GM23338 (cell line): ENCODE measurements at regions not wholly inside any gene's neighbourhood (a gene's known extent, or its start where the extent isn't known, plus 50 kb on each side); places are given as distances from the start of the nearest gene placed in this dataset.

Experiments
- ATAC-seq: fragments of 200-7000 bp; cut with Tn5 transposase; 3 replicates; pipeline ENCODE4 v1.9.1; 2020
- DNase-seq: peaks from one replicate; pipeline ENCODE4 v3.0.0-alpha.2; 2015; ENCODE audit warnings: low spot score
- H2AFZ ChIP-seq: fragments of 200-600 bp; sonication (generic); 2 replicates; pipeline ENCODE4 v1.8.0; 2016; ENCODE audit warnings: antibody characterized with exemption, mild to moderate bottlenecking, moderate library complexity
- H3F3A ChIP-seq: fragments of 200-600 bp; sonication (generic); replicated peaks from 2 replicates; pipeline ENCODE4 v1.8.0; 2017; ENCODE audit warnings: antibody characterized with exemption, mixed run types, low read depth
- H3K27ac ChIP-seq: fragments of 200-600 bp; sonication (generic); 2 replicates; pipeline ENCODE4 v1.6.1; 2016; ENCODE audit warnings: low read depth
- H3K27me3 ChIP-seq: fragments of 200-600 bp; sonication (generic); 2 replicates; pipeline ENCODE4 v1.8.0; 2016; ENCODE audit warnings: mild to moderate bottlenecking, mixed run types, moderate library complexity; ENCODE audit not compliant: insufficient read depth
- H3K36me3 ChIP-seq: fragments of 200-600 bp; sonication (generic); 2 replicates; pipeline ENCODE4 v1.8.0; 2016; ENCODE audit warnings: mild to moderate bottlenecking; ENCODE audit not compliant: insufficient read depth
- H3K4me1 ChIP-seq: fragments of 200-600 bp; sonication (generic); 2 replicates; pipeline ENCODE4 v1.8.0; 2016; ENCODE audit warnings: mild to moderate bottlenecking, moderate library complexity; ENCODE audit not compliant: insufficient read depth
- H3K4me2 ChIP-seq: fragments of 200-600 bp; sonication (generic); 2 replicates; pipeline ENCODE4 v1.7.1; 2017; ENCODE audit warnings: mixed run types
- H3K4me3 ChIP-seq: fragments of 200-600 bp; sonication (generic); 2 replicates; pipeline ENCODE4 v1.6.1; 2016; ENCODE audit warnings: mixed run types
- H3K79me2 ChIP-seq: fragments of 200-600 bp; sonication (generic); replicated peaks from 2 replicates; pipeline ENCODE4 v1.8.0; 2017; ENCODE audit warnings: mild to moderate bottlenecking; ENCODE audit not compliant: insufficient read depth
- H3K9me2 ChIP-seq: fragments of 200-600 bp; sonication (generic); 2 replicates; pipeline ENCODE4 v1.8.0; 2017; ENCODE audit not compliant: insufficient read depth
- H4K20me1 ChIP-seq: fragments of 200-600 bp; sonication (generic); replicated peaks from 2 replicates; pipeline ENCODE4 v1.8.0; 2017; ENCODE audit warnings: mild to moderate bottlenecking; ENCODE audit not compliant: insufficient read depth
- H3K27ac Mint-ChIP-seq: 2 replicates; pipeline ENCODE4 v1.8.0; 2020; ENCODE audit warnings: inconsistent platforms, mild to moderate bottlenecking, moderate library complexity, mixed read lengths
- H3K27me3 Mint-ChIP-seq: 3 replicates; pipeline ENCODE4 v1.8.0; 2022; ENCODE audit warnings: low read depth, mild to moderate bottlenecking, moderate library complexity, mixed read lengths, inconsistent platforms; ENCODE audit not compliant: insufficient read depth, poor library complexity
- H3K36me3 Mint-ChIP-seq: 3 replicates; pipeline ENCODE4 v1.8.0; 2021; ENCODE audit warnings: low read depth, mild to moderate bottlenecking, inconsistent platforms, moderate library complexity, mixed read lengths
- H3K4me1 Mint-ChIP-seq: 3 replicates; pipeline ENCODE4 v1.8.0; 2020; ENCODE audit warnings: mild to moderate bottlenecking, inconsistent platforms, mixed read lengths
- H3K4me3 Mint-ChIP-seq: 3 replicates; pipeline ENCODE4 v1.8.0; 2021; ENCODE audit warnings: moderate library complexity, mild to moderate bottlenecking, inconsistent platforms, mixed read lengths
- H3K9me3 Mint-ChIP-seq: 3 replicates; pipeline ENCODE4 v1.8.0; 2020; ENCODE audit warnings: moderate library complexity, mild to moderate bottlenecking, inconsistent platforms, mixed read lengths
- CREB1 ChIP-seq: fragments of 250-450 bp; sonication (Bioruptor Pico); IDR thresholded peaks from 2 replicates; pipeline ENCODE4 v1.5.0; 2020; ENCODE audit warnings: low read depth, mild to moderate bottlenecking, moderate library complexity
- JUNB ChIP-seq: IDR thresholded peaks from one replicate; pipeline ENCODE4 v1.6.1; 2016; ENCODE audit warnings: antibody characterized with exemption; ENCODE audit not compliant: unreplicated experiment
- NANOG ChIP-seq: IDR thresholded peaks from 2 replicates; pipeline ENCODE4 v1.6.1; 2016; ENCODE audit warnings: antibody characterized with exemption, borderline replicate concordance
- STAT1 ChIP-seq: IDR thresholded peaks from one replicate; pipeline ENCODE4 v1.6.1; 2016; ENCODE audit warnings: antibody characterized with exemption; ENCODE audit not compliant: unreplicated experiment
- ZNF114 ChIP-seq: fragments of 250-450 bp; sonication (Bioruptor Pico); IDR thresholded peaks from 2 replicates; pipeline ENCODE4 v1.5.0; 2020; ENCODE audit warnings: mild to moderate bottlenecking, moderate library complexity
- TF ChIP-seq, protein P1 (sequence below): fragments of 250-450 bp; sonication (Bioruptor Pico); IDR thresholded peaks from 2 replicates; pipeline ENCODE4 v1.5.0; 2020; ENCODE audit warnings: mild to moderate bottlenecking, moderate library complexity
- TF ChIP-seq, protein P2 (sequence below), 2 experiments: fragments of 200-600 bp in 1 of 2; sonication (generic) in 1 of 2; conservative IDR thresholded peaks; 2 replicates each; pipeline versions ENCODE4 v1.5.1 to v1.6.1; 2016 to 2017; ENCODE audit warnings: antibody characterized with exemption in 2 of 2, low read depth in 2 of 2, mild to moderate bottlenecking in 2 of 2, moderate library complexity in 1 of 2

GRCh38 chr9:102085548-102085947, 347.1 kb upstream of the GRIN3A start:
- ATAC-seq: no peak
- no peak overlapping the region for H2AFZ ChIP-seq
- H3K27me3 ChIP-seq: no peaks in the 10 kb centered on the region
- H3K4me3 Mint-ChIP-seq: no peak overlapping the region
- no peaks in the 10 kb centered on the region for H4K20me1 ChIP-seq
- H3K4me3 ChIP-seq: no peak overlapping the region
- H3K27ac Mint-ChIP-seq: no peak overlapping the region
- peaks cover 91% of the 10 kb centered on the region for H3K9me3 Mint-ChIP-seq
- H3K36me3 Mint-ChIP-seq: peaks cover 8% of the 10 kb centered on the region; the same call in 1 of the 3 replicates
- no peaks in the 10 kb centered on the region for H3K4me1 Mint-ChIP-seq
- TF ChIP-seq, protein P1, sequence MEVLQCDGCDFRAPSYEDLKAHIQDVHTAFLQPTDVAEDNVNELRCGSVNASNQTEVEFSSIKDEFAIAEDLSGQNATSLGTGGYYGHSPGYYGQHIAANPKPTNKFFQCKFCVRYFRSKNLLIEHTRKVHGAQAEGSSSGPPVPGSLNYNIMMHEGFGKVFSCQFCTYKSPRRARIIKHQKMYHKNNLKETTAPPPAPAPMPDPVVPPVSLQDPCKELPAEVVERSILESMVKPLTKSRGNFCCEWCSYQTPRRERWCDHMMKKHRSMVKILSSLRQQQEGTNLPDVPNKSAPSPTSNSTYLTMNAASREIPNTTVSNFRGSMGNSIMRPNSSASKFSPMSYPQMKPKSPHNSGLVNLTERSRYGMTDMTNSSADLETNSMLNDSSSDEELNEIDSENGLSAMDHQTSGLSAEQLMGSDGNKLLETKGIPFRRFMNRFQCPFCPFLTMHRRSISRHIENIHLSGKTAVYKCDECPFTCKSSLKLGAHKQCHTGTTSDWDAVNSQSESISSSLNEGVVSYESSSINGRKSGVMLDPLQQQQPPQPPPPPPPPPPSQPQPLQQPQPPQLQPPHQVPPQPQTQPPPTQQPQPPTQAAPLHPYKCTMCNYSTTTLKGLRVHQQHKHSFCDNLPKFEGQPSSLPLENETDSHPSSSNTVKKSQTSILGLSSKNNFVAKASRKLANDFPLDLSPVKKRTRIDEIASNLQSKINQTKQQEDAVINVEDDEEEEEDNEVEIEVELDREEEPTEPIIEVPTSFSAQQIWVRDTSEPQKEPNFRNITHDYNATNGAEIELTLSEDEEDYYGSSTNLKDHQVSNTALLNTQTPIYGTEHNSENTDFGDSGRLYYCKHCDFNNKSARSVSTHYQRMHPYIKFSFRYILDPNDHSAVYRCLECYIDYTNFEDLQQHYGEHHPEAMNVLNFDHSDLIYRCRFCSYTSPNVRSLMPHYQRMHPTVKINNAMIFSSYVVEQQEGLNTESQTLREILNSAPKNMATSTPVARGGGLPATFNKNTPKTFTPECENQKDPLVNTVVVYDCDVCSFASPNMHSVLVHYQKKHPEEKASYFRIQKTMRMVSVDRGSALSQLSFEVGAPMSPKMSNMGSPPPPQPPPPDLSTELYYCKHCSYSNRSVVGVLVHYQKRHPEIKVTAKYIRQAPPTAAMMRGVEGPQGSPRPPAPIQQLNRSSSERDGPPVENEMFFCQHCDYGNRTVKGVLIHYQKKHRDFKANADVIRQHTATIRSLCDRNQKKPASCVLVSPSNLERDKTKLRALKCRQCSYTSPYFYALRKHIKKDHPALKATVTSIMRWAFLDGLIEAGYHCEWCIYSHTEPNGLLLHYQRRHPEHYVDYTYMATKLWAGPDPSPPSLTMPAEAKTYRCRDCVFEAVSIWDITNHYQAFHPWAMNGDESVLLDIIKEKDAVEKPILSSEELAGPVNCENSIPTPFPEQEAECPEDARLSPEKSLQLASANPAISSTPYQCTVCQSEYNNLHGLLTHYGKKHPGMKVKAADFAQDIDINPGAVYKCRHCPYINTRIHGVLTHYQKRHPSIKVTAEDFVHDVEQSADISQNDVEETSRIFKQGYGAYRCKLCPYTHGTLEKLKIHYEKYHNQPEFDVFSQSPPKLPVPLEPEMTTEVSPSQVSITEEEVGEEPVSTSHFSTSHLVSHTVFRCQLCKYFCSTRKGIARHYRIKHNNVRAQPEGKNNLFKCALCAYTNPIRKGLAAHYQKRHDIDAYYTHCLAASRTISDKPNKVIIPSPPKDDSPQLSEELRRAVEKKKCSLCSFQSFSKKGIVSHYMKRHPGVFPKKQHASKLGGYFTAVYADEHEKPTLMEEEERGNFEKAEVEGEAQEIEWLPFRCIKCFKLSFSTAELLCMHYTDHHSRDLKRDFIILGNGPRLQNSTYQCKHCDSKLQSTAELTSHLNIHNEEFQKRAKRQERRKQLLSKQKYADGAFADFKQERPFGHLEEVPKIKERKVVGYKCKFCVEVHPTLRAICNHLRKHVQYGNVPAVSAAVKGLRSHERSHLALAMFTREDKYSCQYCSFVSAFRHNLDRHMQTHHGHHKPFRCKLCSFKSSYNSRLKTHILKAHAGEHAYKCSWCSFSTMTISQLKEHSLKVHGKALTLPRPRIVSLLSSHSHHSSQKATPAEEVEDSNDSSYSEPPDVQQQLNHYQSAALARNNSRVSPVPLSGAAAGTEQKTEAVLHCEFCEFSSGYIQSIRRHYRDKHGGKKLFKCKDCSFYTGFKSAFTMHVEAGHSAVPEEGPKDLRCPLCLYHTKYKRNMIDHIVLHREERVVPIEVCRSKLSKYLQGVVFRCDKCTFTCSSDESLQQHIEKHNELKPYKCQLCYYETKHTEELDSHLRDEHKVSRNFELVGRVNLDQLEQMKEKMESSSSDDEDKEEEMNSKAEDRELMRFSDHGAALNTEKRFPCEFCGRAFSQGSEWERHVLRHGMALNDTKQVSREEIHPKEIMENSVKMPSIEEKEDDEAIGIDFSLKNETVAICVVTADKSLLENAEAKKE (CRISPR knock-in tag): no peak
- TF ChIP-seq, protein P2, sequence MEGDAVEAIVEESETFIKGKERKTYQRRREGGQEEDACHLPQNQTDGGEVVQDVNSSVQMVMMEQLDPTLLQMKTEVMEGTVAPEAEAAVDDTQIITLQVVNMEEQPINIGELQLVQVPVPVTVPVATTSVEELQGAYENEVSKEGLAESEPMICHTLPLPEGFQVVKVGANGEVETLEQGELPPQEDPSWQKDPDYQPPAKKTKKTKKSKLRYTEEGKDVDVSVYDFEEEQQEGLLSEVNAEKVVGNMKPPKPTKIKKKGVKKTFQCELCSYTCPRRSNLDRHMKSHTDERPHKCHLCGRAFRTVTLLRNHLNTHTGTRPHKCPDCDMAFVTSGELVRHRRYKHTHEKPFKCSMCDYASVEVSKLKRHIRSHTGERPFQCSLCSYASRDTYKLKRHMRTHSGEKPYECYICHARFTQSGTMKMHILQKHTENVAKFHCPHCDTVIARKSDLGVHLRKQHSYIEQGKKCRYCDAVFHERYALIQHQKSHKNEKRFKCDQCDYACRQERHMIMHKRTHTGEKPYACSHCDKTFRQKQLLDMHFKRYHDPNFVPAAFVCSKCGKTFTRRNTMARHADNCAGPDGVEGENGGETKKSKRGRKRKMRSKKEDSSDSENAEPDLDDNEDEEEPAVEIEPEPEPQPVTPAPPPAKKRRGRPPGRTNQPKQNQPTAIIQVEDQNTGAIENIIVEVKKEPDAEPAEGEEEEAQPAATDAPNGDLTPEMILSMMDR (conservative IDR thresholded peaks at IDR 0.05; ENCODE audit: low read depth in 2 of 2): no peak
- no peak for TF ChIP-seq STAT1
- no peak for TF ChIP-seq CREB1
- no peak for TF ChIP-seq NANOG
- TF ChIP-seq JUNB: no peak
- no peak for TF ChIP-seq ZNF114 (CRISPR knock-in tag)
- no peaks in the 10 kb centered on the region for H3K79me2 ChIP-seq
- H3F3A ChIP-seq: no peaks in the 10 kb centered on the region
- no peaks in the 10 kb centered on the region for H3K4me1 ChIP-seq
- no peaks in the 10 kb centered on the region for H3K27me3 Mint-ChIP-seq
- H3K9me2 ChIP-seq: no peaks in the 10 kb centered on the region
- H3K4me2 ChIP-seq: no peak overlapping the region
- no peak overlapping the region for H3K27ac ChIP-seq
- no peaks in the 10 kb centered on the region; the same call in 1 of the 2 replicates for H3K36me3 ChIP-seq
- DNase-seq: no peak
